Small intestine (tissue), 7 donors: ENCODE measurements at regions not wholly inside any gene's neighbourhood (a gene's known extent, or its start where the extent isn't known, plus 50 kb on each side); places are given as distances from the start of the nearest gene placed in this dataset.
"Not testable (repeated sequence)": the region's sequence is repeated elsewhere in the genome, so short reads cannot be mapped to it uniquely, and the experiment has no call there.

Source experiments
- DNase-seq, 2 donors: peaks; one replicate each; pipeline versions ENCODE4 v3.0.0 to v3.0.0-alpha.2; 2013
- FAIRE-seq: peaks from 2 replicates; lab custom pipeline; 2012; peaks lifted over from hg19 to GRCh38; lab: Jason Lieb, UNC
- H3K27ac ChIP-seq, 3 donors: one replicate each; pipeline ENCODE4 v1.5.1; 2013; ENCODE audit warnings: low read length in 2 of 3, mild to moderate bottlenecking in 2 of 3, control low read depth in 1 of 3, inconsistent platforms in 1 of 3, low read depth in 1 of 3, moderate library complexity in 1 of 3
- H3K27me3 ChIP-seq, 3 donors: one replicate each; pipeline ENCODE4 v1.6.1; 2013; ENCODE audit warnings: low read length in 3 of 3, inconsistent platforms in 1 of 3; ENCODE audit not compliant: control insufficient read depth in 3 of 3, insufficient read depth in 3 of 3
- H3K36me3 ChIP-seq, 3 donors: one replicate each; pipeline ENCODE4 v1.6.1; 2013; ENCODE audit warnings: low read length in 3 of 3, inconsistent platforms in 1 of 3, low read depth in 1 of 3, mild to moderate bottlenecking in 1 of 3, moderate library complexity in 1 of 3; ENCODE audit not compliant: control insufficient read depth in 3 of 3, insufficient read depth in 2 of 3
- H3K4me1 ChIP-seq, 3 donors: one replicate each; pipeline ENCODE4 v1.6.1; 2013; ENCODE audit warnings: low read length in 2 of 3, inconsistent platforms in 1 of 3, low read depth in 1 of 3, mild to moderate bottlenecking in 1 of 3, moderate library complexity in 1 of 3; ENCODE audit not compliant: control insufficient read depth in 3 of 3, insufficient read depth in 2 of 3
- H3K4me3 ChIP-seq, 3 donors: one replicate each; pipeline ENCODE4 v1.5.1; 2013; ENCODE audit warnings: low read length in 3 of 3, control low read depth in 1 of 3, inconsistent platforms in 1 of 3, low read depth in 1 of 3, mild to moderate bottlenecking in 1 of 3, moderate library complexity in 1 of 3
- H3K9me3 ChIP-seq, 2 donors: one replicate each; pipeline ENCODE4 v1.6.1; 2013; ENCODE audit warnings: low read depth in 1 of 2, low read length in 1 of 2; ENCODE audit not compliant: control insufficient read depth in 2 of 2, insufficient read depth in 1 of 2
- WGBS, 3 donors: extraction: QIAGEN DNeasy Blood & Tissue Kit; methylation state at CpG; one replicate each; pipeline ENCODE4 v1.1.7; 2013; 5-methylcytosine and 5-hydroxymethylcytosine counted together
- donor health status: healthy with polysubstance abuse.
- donor health status: control.
- donor health status: control.
- donor health status: Bipolar disorder and iron deficiency.
- donor health status: healthy.

DNA sequence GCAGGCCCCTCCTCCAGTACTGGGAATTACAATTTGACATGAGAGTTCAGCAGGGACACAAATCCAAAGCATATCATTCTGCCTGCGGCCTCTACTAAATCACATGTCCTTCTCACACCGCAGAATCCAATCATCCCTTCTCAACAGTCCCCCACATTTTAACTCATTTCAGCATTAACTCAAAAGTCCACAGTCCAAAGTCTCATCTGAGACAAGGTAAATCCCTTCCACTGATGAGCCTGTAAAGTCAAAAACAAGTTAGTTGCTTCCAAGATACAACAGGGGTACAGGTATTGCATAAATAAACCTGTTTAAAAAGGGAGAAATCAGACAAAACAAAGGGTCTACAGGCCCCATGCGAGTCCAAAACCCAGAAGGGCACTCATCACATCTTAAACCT lies 64.0 kb downstream of the EBNA1BP2 start:
- no peak for FAIRE-seq
- peak in 1 of 2 donors; percentile 11 for DNase-seq
- WGBS, 3 donors, result 72 to 84% (median 84%) methylated on average over 3 of the region's 3 CpGs
- H3K4me1 ChIP-seq, result no peaks in the 10 kb centered on the region
- no peak overlapping the region for H3K4me3 ChIP-seq
- H3K9me3 ChIP-seq, result peaks cover 0 to 14% of the 10 kb centered on the region in 2 donors
- no peaks in the 10 kb centered on the region for H3K36me3 ChIP-seq
- H3K27ac ChIP-seq, result no peak overlapping the region
- H3K27me3 ChIP-seq, result no peaks in the 10 kb centered on the region

DNA sequence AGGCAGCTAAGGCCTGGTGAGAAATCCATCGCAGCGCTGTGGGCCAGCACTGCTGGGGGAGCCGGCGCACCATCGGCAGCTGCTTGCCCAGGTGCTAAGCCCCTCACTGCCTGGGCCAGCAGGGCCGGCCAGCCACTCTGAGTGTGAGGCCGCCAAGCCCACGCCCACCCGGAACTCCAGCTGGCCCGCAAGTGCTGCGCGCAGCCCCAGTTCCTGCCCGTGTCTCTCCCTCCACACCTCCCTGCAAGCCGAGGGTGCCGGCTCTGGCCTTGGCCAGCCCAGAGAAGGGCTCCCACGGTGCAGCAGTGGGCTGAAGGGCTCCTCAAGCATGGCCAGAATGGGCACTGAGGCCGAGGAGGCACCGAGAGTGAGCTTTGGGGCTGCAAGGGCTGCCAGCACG lies 64.4 kb downstream of the EBNA1BP2 start:
- H3K27ac ChIP-seq, result no peak overlapping the region
- 84 to 91% (median 88%) methylated on average over 11 to 19 of the region's 19 CpGs for WGBS, 3 donors
- H3K4me3 ChIP-seq, result no peak overlapping the region
- no peaks in the 10 kb centered on the region for H3K36me3 ChIP-seq
- FAIRE-seq (no peak), DNase-seq (no peak)
- H3K27me3 ChIP-seq, result no peaks in the 10 kb centered on the region
- peaks cover 0 to 14% of the 10 kb centered on the region in 2 donors for H3K9me3 ChIP-seq
- H3K4me1 ChIP-seq, result no peaks in the 10 kb centered on the region

DNA sequence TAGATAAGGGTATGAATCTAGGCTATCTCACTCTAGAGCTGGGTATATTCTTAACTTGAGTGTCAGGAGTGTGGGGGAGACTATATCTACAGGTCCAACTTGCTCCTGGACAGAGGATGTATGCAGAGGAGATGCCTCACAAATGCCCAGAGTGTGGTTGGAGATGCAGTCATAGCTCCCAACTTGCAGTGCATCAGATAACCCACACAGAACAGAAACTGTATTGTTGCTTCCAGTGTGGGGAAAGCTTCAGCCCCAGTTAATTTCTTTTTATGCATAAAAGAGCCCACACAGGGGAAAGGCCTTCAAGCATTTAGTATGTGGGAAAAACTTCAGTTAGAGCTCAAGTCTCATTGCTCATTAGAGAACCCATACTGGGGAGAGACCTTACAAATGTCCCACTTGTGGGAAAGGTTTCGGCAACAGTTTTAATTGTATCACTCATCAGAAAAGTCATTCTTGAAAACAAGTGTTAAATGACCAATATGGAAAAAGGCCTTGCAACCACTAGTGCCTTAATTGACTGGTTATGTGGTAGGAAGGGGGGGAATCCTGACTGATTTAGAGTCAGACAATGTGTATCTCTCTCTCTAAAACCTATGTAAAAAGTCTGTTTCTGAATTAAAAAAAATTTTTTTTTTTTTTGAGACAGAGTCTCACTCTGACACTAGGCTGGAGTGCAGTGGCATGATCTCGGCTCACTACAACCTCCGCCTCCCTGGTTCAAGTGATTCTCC lies 67.9 kb downstream of the EBNA1BP2 start:
- no peak overlapping the region for H3K27ac ChIP-seq
- no peaks in the 10 kb centered on the region for H3K36me3 ChIP-seq
- 77 to 94% (median 92%) methylated on average over 3 of the region's 3 CpGs for WGBS, 3 donors
- H3K4me1 ChIP-seq, result no peaks in the 10 kb centered on the region
- FAIRE-seq, result no peak
- H3K4me3 ChIP-seq, result no peak overlapping the region
- H3K9me3 ChIP-seq, result peaks cover 0 to 18% of the 10 kb centered on the region in 2 donors
- H3K27me3 ChIP-seq, result no peaks in the 10 kb centered on the region
- no peak for DNase-seq

DNA sequence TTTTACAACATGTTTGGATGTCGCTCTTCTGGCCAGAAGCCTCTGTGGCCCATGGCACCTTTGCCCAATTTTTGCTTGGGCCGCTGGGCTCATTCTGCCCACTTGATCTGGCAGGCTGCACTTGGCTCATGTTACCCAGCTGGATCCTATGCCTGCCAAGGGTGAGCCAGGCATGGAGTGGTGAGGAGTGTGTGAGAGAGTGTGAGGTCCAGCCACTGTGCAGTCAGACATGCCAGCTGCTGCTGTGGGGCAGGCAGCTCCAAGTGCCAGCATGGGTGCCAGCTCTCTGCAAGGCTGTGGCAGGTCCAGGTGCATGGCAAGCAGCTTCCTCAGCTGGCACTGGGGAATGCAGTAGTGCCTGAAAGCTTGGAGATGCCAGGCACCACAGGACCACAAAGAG lies 71.0 kb downstream of the EBNA1BP2 start:
- DNase-seq (no peak), FAIRE-seq (no peak)
- 84 to 91% (median 89%) methylated on average over 2 of the region's 2 CpGs for WGBS, 3 donors
- Histone ChIP-seq H3K9me3 (peaks cover 0 to 9% of the 10 kb centered on the region in 2 donors), H3K4me3 (no peak overlapping the region), H3K36me3 (no peaks in the 10 kb centered on the region), H3K27ac (no peak overlapping the region), H3K4me1 (no peaks in the 10 kb centered on the region), H3K27me3 (no peaks in the 10 kb centered on the region)

DNA sequence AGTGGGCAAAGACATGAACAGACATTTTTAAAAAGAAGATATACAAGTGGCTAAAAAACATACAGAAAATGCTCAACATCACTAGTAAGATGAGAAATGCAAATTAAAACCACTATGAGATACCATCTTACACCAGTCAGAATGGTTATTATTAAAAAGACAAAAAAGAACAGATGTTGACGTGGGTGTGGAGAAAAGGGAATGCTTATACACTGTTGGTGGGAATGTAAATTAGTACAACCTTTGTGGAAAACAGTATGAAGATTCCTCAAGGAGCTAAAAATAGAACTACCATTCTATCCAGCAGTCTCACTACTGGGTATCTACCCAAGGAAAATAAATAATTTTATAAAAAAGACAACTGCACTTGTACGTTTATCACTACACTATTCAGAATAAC lies 73.9 kb downstream of the EBNA1BP2 start:
- peaks cover 0 to 9% of the 10 kb centered on the region in 2 donors for H3K9me3 ChIP-seq
- WGBS, 3 donors, result 82 to 89% (median 87%) methylated on average over 2 of the region's 2 CpGs
- H3K36me3 ChIP-seq, result no peaks in the 10 kb centered on the region

DNA sequence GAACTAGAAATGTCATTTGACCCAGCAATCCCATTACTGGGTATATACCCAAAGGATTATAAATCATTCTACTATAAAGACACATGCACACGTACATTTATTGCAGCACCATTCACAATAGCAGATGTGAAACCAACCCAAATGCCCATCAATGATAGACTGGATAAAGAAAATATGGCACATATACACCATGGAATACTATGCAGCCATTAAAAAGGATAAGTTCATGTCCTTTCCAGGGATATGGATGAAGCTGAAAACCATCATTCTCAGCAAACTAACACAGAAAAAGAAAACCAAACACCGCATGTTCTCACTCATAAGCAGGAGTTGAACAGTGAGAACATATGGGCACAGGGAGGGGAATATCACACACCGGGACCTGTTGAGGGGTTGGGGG lies 75.6 kb downstream of the EBNA1BP2 start:
- H3K4me3 ChIP-seq, H3K4me1 ChIP-seq, H3K9me3 ChIP-seq, FAIRE-seq, H3K27me3 ChIP-seq, H3K36me3 ChIP-seq, H3K27ac ChIP-seq, DNase-seq: not testable (repeated sequence)
- WGBS, 3 donors, result 87 to 94% (median 92%) methylated on average over 3 of the region's 3 CpGs

More for the DNA sequence above, 73.9 kb downstream of the EBNA1BP2 start:
- H3K27me3 ChIP-seq, result no peaks in the 10 kb centered on the region
- H3K4me1 ChIP-seq, result no peaks in the 10 kb centered on the region
- H3K4me3 ChIP-seq, result no peak overlapping the region
- FAIRE-seq (no peak), DNase-seq (no peak)
- H3K27ac ChIP-seq, result no peak overlapping the region

DNA sequence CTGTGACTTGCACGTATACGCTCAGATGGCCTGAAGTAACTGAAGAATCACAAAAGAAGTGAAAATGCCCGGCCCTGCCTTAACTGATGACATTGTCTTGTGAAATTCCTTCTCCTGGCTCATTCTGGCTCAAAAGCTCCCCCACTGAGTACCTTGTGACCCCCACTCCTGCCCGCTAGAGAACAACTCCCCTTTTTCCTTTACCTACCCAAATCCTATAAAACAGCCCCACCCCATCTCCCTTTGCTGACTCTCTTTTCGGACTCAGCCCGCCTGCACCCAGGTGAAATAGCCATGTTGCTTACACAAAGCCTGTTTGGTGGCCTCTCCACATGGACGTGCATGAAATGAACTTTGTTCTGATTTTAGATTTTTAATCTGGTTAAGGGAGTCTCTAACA lies 81.3 kb downstream of the EBNA1BP2 start:
- H3K27ac ChIP-seq, FAIRE-seq, H3K27me3 ChIP-seq, DNase-seq, H3K4me3 ChIP-seq, H3K9me3 ChIP-seq, H3K36me3 ChIP-seq, H3K4me1 ChIP-seq: not testable (repeated sequence)
- 68 to 75% (median 74%) methylated on average over 7 of the region's 7 CpGs for WGBS, 3 donors

DNA sequence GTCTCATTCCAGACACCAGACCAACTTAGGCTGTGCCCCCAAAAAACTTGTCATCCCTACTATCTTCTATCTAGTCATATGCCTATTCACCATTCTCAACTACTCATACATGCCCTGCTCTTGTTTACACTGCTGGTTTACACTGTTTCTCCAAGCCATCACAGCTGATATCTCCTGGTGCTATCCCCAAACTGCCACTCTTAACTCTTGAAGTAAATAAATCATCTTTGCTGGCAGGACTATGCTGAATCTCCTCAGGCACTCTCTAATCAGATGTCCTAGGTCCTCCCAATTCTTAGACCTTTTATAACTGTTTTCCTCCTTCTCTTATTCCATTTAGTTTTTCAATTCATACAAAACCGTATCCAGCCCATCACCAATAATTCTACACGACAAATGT lies 81.9 kb downstream of the EBNA1BP2 start:
- not testable (repeated sequence) for H3K4me1 ChIP-seq, H3K36me3 ChIP-seq, DNase-seq, H3K27ac ChIP-seq, FAIRE-seq, H3K4me3 ChIP-seq, H3K9me3 ChIP-seq, H3K27me3 ChIP-seq
- whole genome bisulfite sequencing, 3 donors, result 70 to 89% (median 88%) methylated on average over 2 of the region's 2 CpGs
